ENCODE measurements at regions not wholly inside any gene's neighbourhood (a gene's known extent, or its start where the extent isn't known, plus 50 kb on each side); places are given as distances from the start of the nearest gene placed in this dataset.
"Not testable (repeated sequence)": the region's sequence is repeated elsewhere in the genome, so short reads cannot be mapped to it uniquely, and the experiment has no call there.

DNA sequence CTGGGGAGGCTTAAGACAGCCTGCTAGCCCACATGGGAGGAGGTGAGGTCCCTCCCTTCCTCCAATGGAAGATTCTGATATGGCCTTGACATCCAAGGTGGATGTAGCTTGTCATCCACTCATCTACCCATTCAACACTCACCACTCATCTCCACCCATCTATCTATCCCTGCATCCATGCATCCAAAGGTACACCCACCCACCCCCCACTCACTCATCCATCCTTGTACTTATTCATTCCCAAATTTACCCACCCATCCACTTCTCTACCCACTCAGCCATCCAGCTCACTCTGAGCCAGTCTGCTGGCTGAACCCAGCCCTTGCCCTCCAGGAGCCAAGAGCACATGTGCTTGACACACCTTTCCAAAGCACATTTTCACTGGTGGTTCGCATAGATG lies 189.7 kb downstream of the TLE3 start:
- no peak for DNase-seq

- DNase-seq: no peak
These were observed 188.9 kb downstream of the TLE3 start for GRCh38 chr15:69908590-69909420.

DNA sequence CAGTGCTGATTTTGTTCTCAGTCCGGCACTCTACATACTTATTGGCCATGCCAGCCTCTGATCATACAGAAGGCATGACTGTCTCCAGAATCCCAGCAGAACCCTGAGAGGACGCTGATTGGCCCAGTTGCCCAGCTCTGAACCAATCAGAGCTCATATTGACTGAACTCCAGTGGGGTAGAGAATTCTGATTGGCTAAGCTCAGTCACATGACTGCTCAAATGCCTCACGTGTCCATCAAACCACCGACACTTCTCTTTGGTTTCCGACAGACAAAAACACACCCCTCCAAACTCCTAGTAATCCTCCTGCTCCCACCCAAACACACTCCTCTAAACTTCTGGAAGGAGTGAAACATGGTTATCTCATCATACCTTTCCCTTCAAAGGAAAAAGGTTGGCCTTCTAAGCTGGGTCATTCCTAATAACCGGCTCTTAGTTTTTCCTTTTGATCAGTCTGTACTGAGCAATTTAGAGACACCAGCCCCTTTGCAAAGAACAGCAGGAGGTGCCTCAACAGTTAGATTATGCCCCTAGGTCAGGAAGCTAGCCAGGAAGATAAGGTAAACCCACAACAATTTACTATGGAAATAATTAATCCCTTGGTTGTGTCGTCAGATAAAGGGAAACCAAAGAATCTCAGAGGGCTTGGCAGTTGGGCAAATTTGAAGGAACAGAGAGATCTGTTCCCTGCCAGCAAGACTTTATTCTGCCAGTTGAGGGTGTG lies 187.8 kb downstream of the TLE3 start:
- no peak for DNase-seq

DNA sequence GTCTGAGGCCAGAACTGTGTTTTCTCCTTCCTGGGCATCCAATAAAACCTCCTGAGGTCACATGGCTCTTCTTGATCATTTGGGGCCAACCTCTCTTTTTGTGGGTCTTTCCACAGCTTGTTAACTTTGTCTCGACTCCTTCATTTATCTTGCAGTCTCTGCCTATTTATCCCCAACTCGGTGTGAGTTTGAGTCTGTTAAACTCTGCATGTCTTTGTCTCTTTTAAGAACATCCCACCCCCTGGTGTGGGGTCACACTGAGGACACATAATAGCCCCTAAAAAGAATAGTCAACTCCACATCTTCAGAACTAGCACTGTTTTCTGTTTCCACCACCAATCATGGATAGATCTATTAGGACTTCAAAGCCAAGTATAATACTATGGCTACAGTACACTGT lies 187.2 kb downstream of the TLE3 start:
- DNase-seq: no peak

DNA sequence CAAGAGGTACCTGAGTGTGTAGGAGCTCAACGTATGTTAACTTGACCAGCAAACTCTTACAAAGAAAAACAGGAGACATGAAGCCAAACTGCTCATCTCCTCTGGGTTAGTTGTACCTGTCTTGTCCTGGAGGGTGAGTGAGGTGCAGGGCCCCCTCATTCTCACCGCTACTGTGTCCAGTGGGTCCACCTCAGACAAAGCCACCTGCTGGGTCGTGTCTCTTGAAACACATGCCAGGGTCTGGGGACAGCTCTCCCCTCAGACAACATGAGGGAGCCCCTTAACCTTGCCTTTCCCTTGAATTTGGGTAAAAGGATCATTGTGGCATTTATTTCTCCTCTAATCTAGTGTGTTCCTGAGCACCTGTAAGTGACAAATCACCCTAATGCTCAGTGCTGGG lies 185.6 kb downstream of the TLE3 start:
- DNase-seq: no peak

GRCh38 chr15:69914040-69914439 lies 183.7 kb downstream of the TLE3 start:
- DNase-seq: no peak

DNA sequence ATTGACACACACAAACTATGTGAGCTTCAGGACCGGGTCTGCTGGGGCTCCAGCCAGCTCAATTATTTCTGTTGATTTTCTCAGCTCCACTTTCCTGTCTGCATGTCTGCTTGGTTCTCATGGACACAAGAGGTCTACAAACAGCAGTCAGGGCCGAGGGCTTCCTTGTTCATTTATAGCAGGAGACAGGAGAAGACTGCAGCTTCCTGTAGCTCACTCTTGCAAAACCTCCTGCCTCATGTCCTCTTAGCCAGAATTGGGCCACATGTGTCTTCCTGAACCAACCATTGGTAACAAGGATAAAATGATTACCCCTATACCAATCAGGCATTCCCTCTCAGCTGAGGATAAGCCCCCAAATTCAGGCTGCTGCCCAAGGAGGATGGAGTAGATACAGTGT lies 182.8 kb downstream of the TLE3 start:
- DNase-seq: no peak

- DNase-seq: no peak
These were observed 181.4 kb downstream of the TLE3 start for GRCh38 chr15:69916169-69916785.

- DNase-seq: no peak
These were observed 180.7 kb downstream of the TLE3 start for GRCh38 chr15:69917056-69917455.

GRCh38 chr15:69919816-69920215 lies 177.9 kb downstream of the TLE3 start:
- no peak for DNase-seq

- DNase-seq: no peak
These were observed 177.5 kb downstream of the TLE3 start for GRCh38 chr15:69920221-69920620.

DNA sequence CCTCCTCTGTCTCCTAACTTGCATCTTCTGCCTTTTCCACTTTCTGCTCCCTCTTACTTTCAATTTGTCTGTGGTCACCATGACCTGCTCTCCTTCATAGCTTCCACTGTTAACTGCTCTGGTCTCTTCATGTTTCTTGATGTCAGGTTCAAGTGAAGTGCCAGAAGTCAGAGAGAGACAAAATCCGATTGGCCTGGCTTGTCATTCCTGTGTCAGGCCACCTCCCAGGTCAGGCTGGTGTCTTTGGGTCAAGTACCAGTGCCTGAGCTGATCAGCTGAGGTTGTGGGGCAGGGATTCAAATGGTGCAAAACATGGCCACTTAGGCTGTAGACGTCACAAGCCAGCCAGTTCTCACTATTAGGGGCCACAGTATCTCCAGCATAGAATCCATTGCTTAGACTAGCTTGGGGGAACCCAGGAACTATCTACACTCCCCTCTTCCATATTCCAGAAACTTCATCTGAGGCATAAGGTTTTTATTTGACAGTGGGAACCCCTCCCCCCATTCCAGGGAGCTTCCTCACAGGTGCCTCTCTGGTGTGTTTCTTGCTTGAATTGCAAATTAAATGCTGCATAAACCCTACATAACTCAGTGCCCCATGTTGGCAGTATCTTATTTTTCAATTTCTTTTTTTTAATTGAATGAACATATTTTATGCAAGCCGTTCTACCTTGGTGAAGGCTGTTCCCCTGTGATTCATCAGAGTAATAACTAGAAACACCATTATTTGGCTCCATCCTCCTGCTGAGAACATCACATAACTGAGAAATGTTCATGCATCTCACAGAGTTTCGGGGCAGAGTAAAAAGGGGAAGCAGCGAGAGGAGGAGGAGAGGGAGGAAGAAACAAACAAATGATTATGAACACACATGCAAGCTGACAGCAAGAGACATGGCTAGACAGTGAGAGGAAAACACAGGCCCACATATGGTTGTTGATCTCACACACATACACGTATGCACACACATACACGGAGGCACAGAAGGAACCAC lies 175.8 kb downstream of the TLE3 start:
- no peak for DNase-seq

- DNase-seq: no peak
These were observed 173.2 kb downstream of the TLE3 start for GRCh38 chr15:69924531-69924930.

DNA sequence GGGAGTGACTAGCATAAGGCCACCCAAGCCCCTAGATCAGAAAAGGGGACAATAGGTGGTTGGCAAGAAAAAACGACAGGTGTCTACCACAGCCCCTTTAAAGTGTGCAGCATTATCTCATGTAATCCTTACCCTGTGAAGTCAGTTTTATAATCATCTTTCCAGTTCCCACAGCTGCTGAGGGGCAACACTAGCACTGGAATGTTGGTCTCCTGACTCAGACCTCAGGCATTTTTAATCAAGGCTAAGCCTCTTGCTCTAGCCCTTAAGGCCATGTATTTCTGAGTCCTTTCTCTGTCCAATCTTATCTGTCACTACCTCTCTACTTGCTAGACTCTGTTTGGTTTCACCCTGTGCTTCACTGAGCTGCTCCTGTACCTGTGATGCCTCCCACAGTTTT lies 171.7 kb downstream of the TLE3 start:
- no peak for DNase-seq

DNA sequence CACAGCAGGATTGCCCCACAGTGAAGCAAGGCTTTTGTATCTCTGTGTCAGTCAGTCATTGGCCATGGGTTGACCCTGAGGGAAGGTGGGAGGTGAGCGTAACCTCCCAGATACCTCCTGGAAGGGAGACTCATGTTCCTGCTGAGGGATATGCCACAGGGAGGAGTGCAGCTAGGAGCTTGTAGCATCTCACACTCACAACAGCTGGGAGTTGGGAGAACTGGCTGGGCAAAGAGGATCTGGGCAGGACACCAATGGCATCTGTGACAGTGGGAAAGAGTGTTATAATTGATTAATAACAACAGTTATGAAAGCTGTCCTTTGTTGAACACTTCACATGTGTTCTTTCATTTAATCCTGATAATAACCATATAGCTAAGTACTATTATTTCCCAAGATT lies 171.0 kb downstream of the TLE3 start:
- DNase-seq: no peak

- not testable (repeated sequence) for DNase-seq
These were observed 168.8 kb downstream of the TLE3 start for GRCh38 chr15:69928890-69929289.

DNA sequence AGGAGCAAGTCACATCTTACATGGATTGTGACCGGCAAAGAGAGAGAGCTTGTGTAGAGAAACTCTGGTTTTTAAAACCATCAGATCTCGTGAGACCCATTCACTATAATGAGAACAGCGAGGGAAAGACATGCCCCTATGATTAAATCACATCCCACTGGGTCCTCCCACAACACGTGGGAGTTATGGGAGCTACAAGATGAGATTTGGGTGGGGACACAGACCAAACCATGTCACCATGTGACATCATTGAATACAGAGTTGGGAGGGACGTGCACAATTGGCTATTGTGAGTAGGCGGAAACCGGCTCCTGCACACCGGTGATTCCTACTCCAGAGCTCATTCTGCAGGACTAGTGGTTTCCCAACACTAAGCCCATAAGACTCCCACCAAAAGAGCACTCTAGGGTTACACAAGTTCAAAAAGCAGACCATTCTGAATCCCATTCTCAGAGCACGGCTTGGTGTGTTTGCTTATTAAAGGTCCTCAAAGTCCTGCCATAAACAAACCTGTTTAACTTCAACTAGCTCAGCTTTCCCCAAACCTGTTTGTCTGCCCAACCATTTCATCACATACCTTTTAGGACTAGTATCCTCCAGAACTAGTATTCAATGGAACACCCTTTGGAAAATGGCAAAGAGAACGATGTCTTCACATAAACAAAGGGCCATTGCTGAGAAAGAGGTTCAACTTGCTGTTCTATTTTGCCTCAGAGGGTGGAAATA lies 167.6 kb downstream of the TLE3 start:
- DNase-seq: no peak

DNA sequence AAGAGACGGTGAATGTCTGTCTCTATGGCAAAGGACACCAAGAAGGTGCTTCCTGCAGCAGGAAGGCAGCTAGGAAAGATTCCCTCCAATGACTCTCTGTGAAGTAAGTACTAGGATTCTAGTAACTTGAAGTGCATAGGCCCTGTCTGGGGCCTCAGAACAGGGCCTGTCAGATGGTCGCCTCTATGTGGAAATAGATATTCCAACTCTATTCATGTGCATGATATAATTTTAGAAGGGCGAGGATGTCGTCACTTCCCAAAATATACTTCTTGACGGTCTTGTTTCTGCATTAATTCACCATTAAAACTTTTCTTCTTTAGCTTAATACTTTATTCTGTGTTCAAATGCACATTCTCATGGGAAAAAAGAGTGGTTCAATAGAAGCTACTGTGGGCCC lies 167.0 kb downstream of the TLE3 start:
- no peak for DNase-seq

GRCh38 chr15:69931156-69931555 lies 166.6 kb downstream of the TLE3 start:
- no peak for DNase-seq

- DNase-seq: no peak
These were observed 163.1 kb downstream of the TLE3 start for GRCh38 chr15:69934607-69935006.

DNA sequence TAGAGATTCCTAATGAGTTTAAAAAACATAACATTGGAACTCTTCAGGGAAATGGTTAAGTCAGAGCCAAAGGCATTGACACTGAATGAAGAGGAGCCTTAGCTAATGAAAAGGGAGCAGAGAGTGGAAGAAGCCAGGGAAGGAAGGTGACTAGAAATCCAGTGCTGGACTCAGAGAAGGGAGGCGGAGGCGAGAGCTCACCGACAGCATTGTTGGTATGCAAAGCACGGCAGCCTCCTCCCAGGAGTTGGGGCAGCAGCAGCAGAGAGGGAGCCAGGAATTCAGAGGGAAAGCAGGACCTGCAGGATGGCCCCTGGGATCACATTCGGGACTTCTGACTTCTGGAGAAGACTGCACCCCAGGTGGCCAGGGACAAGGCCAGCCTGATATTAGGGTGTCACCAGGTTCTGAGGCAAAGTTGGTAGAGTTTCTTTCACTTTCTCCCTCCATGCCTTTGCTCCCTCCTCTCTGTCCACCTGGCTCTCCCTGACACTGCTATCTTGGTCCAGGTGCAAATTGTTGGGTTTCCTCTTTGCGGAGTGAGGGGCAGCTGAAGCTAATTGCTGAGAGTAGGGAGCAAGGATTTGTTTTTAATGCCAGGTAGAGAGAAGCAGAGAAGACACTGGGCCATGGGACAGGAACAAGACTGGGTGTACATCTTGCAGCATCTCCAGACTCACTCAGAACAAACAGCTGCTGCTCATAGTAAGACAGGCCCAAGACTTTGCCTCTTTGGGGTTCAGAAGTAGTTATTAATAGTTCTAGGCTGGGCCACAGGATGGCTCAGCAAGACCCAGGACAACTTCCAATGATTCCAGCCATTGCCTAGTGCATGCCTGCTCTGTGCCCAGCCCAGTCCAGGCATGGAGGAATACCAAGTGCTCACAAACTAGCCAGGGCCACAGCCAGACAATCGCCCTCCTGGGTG lies 157.9 kb downstream of the TLE3 start:
- no peak for DNase-seq

Data from 8988T (cell line).